ENCODE measurements at regions not wholly inside any gene's neighbourhood (a gene's known extent, or its start where the extent isn't known, plus 50 kb on each side); places are given as distances from the start of the nearest gene placed in this dataset.
A peak's percentile ranks its signal among the peaks of the same experiment; 100 is the strongest.
"Not testable (repeated sequence)": the region's sequence is repeated elsewhere in the genome, so short reads cannot be mapped to it uniquely, and the experiment has no call there.

- no peak for DNase-seq
These were observed 249.4 kb downstream of the RAB11FIP2 start for GRCh38 chr10:117797296-117797695.

DNA sequence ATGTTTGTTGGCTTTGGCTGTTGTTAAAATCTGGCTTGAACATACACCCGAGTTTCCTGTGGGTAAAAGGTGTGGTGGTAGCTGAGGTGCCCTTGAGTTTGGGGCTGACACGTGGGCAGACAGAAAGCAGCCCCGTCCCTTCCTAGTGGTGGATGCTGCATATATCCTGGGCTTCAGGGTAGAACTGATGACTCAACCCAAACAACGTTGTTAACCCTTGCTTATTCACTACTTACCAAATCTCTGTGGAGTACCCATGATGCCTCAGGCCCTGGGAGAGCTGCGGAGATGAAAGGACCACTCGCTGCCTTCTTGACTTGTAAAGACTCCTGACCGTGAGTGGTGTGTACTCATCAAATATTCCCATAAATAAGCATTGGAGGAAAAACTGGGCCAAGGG lies 245.1 kb downstream of the RAB11FIP2 start:
- DNase-seq: no peak

- no peak for DNase-seq
These were observed 242.2 kb downstream of the RAB11FIP2 start for GRCh38 chr10:117804470-117805011.

DNA sequence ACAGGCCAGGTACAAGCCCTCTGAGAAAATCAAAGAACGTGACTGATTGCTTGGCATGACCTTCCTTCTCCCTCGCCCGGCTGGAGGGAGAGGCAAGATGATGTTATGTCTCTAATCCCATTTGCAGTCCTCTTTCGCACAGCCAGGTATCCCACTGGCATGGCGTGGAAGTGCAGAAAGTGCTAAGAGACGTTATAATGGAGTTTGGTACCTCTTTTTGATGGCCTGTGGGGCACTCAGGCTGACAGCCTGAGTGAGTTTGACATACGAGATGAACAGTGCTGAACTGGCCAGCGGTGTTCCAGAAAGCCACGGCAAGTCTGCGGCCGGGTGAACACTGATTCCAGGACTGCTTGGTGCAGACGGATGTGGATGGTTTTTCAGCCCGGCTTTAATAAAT lies 241.6 kb downstream of the RAB11FIP2 start:
- DNase-seq: no peak

DNA sequence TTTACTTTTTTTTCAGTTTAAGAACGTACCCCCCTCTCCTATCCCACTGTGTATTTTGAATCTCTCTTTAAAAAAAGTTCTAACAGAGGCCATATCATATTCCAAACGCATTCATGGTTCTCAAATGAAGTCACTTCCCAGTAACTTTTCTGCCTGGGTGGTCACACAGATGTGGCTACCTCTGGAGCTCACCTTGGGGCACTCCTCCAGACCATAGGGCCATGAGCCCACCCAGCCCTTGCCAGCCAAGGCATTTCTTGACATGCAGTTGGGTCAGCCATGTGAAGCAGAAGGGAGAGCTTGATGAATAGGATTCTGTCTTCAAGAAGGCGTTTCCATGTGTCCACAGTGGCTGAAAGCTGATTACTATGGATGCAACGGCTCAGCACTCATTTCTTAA lies 239.3 kb downstream of the RAB11FIP2 start:
- DNase-seq: no peak

GRCh38 chr10:117815816-117816215 lies 230.9 kb downstream of the RAB11FIP2 start:
- not testable (repeated sequence) for DNase-seq

GRCh38 chr10:117817116-117817515 lies 229.6 kb downstream of the RAB11FIP2 start:
- no peak for DNase-seq

GRCh38 chr10:117818721-117819120 lies 228.0 kb downstream of the RAB11FIP2 start:
- DNase-seq: no peak

DNA sequence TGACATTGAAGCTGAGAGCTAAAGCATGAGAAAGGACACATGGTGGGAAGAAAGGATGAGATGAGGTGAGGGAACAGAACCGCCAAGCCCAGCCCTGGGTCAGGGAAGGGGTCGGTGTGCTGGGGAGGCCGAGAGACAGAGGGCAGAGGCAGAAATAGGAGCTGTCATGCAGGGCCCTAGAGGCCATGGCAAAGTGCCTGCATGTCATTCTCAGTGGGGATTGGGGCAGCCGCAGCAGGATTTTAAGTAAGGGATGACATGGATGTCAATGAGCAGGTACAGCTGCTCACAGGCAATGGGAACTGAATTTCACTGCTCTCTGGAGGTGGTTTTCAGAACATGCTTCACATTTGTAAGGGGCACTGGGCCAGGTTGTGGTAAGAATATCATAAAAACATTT lies 227.4 kb downstream of the RAB11FIP2 start:
- DNase-seq: no peak

DNA sequence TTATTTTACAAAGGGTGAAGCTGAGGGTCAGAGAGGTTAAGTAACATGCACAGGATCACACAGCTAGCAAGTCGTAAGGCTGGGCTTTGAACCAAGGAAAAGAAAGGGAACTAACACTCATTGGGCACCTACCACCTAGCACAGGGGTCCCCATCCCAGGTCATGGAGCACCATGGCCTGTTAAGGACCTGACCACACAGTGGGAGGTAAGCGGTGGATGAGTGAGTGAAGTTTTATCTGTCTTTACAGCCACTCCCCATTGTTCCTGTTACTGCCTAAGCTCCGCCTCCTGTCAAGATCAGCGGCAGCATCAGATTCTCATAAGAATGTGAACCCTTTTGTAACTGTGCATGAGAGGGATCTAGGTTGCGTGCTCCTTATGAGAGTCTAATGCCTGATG lies 222.8 kb downstream of the RAB11FIP2 start:
- no peak for DNase-seq

- DNase-seq: no peak
These were observed 216.5 kb downstream of the RAB11FIP2 start for GRCh38 chr10:117830205-117830604.

DNA sequence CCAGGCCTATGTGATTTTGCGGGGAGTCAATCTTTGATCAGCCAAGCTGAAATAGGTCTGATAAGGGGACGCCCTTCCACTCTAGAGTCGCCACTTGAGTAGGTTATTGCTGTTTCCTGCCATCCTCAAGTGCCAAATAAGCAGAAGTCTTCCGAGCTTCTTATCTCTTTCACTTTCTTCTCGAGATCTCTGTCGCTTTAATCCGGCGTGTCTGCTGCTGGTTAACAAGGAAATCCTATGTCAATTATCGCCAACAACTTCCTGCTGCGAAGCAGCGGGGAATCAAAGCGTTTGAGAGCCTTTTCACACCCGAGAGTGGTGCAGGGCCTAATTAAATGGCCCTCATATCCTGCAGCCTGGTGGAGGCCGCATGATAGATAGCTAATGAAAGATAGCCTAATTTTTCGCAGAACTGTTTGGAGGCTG lies 215.9 kb downstream of the RAB11FIP2 start:
- DNase-seq: no peak

GRCh38 chr10:117838500-117839498 lies 207.9 kb downstream of the RAB11FIP2 start:
- DNase-seq: not testable (repeated sequence)

GRCh38 chr10:117856426-117856825 lies 190.3 kb downstream of the RAB11FIP2 start:
- not testable (repeated sequence) for DNase-seq

DNA sequence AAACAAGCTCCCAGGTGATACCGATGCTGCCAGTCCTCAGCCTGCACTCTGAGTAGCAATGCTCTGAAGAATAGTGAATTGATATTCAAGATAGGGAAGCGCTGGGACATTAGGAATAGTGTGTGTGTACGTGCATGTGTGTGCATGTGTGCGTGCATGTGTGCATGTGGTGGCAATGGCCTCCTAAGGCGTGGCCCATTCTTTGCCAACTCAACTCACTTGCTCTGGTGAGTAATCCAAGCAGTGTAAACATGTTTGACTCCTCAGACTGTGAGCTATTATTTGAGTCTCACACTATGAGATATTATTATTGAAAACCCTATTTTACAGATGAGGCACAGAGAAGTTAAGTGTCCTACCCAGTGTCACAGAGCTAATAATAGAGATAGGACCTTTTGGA lies 186.6 kb downstream of the RAB11FIP2 start:
- DNase-seq: no peak

DNA sequence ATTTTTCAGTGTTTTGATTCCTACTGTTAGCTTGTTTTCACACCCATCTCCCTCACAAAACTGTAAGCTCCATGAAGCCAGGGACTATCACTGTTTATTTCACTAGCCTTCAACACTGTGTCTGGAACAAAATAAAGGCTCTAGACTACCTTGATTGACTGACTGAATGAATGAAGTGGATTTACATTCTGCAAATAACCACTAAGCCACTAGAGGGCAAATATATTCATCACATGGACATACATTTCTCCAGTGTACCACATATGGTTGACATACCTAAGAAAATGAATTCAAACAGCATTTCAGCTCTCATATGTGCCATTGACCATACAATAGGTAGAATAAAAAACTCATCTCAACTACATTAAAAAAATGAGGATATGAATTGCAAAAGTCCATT lies 185.9 kb downstream of the RAB11FIP2 start:
- peak; percentile 7 for DNase-seq

DNA sequence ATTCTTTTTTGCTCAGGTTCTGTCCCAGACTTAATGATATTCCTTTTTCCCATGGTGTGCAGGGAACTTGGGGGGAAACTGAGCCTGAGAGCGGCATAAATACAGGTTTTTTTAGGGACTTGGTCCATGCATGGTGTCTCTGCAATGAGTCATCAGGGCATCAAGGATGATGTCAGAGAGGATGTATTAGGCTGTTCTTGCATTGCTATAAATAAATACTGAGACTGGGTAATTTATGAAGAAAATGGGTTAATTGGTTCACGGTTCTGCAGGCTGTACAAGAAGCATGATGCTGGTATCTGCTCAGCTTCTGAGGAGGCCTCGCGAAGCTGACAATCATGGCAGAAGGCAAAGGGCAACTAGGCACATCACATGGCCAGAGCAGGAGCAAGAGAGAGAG lies 185.4 kb downstream of the RAB11FIP2 start:
- no peak for DNase-seq

- no peak for DNase-seq
These were observed 183.0 kb downstream of the RAB11FIP2 start for GRCh38 chr10:117863771-117864170.

GRCh38 chr10:117865945-117866344 lies 180.8 kb downstream of the RAB11FIP2 start:
- no peak for DNase-seq

GRCh38 chr10:117868151-117868550 lies 178.6 kb downstream of the RAB11FIP2 start:
- DNase-seq: no peak

GRCh38 chr10:117875793-117876192 lies 170.9 kb downstream of the RAB11FIP2 start:
- no peak for DNase-seq

GRCh38 chr10:117876210-117876609 lies 170.5 kb downstream of the RAB11FIP2 start:
- DNase-seq: no peak

GRCh38 chr10:117878626-117879025 lies 168.1 kb downstream of the RAB11FIP2 start:
- no peak for DNase-seq

- no peak for DNase-seq
These were observed 162.6 kb downstream of the RAB11FIP2 start for GRCh38 chr10:117884093-117884492.
